ENCODE measurements at regions not wholly inside any gene's neighbourhood (a gene's known extent, or its start where the extent isn't known, plus 50 kb on each side); places are given as distances from the start of the nearest gene placed in this dataset.

DNA sequence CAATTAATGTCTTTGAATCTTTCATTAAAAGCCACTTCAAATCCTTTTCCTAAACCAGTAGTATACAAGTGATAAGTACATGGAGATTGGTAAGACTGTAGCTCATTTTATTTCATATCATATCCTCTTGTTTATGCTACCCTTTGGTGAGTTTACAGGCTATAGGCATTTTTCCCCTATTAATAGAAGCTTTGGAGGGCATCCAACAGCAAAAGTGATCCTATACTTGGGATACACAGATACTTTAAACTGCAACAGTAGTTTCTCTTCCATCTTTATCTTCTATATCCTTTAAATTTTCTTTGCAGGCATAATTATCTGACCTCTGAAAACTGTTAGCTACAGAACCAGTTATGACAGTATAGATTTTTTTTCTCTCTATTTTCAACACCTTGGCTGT, 114.5 kb upstream of the SPON1 start:
- DNase-seq (no peak), ATAC-seq (ENCODE audit: low read depth in 2 of 2) (no peak)
- H3K36me3 Mint-ChIP-seq = no peaks in the 10 kb centered on the region
- peaks cover 4 to 15% (median 11%) of the 10 kb centered on the region in 3 donors for H3K4me1 Mint-ChIP-seq
- no peak overlapping the region for H3K27ac Mint-ChIP-seq
- peaks cover 6 to 8% (median 7%) of the 10 kb centered on the region in 3 donors for H3K27me3 Mint-ChIP-seq
- peaks cover 0 to 2% (median 0%) of the 10 kb centered on the region in 7 donors for H3K9me3 Mint-ChIP-seq
- no peak overlapping the region for H3K4me3 Mint-ChIP-seq

DNA sequence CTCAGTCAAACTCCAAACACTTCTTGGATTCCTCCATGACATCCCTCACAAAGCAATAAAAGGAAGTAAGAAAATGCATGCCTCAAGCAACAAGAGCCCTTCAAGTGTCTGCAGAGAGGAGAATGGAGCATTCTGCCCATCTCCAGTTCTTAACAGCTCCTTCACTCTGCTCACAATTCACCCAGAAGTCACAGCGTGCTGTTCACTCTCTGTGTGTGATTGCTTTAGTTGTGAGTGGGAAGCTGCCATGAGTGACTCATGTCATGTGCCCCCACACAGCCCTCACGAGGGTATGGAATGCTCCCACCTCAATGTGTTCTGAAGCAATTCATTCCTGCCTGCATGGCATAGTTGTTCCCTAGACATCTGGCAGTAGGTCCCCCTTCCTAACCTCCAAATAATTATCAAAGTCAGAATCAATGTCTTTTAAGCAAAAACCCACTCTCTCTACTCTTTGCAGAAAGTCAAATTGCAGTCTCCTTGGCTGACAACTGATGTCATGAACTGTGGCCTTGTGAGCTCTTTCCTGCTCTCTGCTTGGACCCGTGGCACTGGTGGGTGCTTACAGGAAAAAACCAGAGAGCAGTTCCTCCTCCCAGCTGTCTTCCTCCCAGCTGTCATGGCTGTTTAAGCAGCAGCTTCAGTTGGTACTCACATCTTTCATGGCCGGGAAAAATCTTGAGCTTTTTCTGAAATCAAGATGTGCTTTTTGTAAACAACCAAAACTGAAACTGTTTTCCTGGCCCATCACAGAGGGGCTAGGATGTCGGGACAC, 112.1 kb upstream of the SPON1 start:
- DNase-seq (no peak), ATAC-seq (ENCODE audit: low read depth in 2 of 2) (no peak)
- H3K9me3 Mint-ChIP-seq = no peaks in the 10 kb centered on the region
- no peak overlapping the region for H3K4me3 Mint-ChIP-seq
- peaks cover 6 to 12% (median 12%) of the 10 kb centered on the region in 3 donors for H3K27me3 Mint-ChIP-seq
- H3K4me1 Mint-ChIP-seq = peaks cover 4 to 15% (median 11%) of the 10 kb centered on the region in 3 donors
- no peaks in the 10 kb centered on the region for H3K36me3 Mint-ChIP-seq
- peak overlapping the region in 2 of 6 donors; percentile 15 to 82 for H3K27ac Mint-ChIP-seq

DNA sequence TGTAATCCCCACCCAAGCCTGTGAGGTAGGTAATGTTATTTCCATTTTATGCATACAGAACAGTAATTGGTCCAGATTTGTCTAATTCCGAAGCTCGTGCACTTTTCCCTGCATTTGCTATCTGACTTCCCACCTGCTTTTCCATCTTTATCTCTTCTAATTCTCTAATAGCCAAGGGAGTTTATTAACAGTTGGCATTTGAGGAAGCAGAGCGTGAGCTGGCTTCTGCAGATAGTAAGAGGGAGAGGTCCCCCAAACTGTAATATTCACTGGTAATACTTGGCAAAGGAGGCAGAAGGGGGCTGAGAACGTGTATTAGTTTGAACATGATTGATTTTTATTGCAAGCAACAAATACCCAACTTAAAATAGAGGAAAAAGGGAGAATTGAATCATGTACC, 110.8 kb upstream of the SPON1 start:
- Mint-ChIP-seq H3K4me1 (peaks cover 4 to 15% (median 11%) of the 10 kb centered on the region in 3 donors), H3K9me3 (no peaks in the 10 kb centered on the region), H3K36me3 (no peaks in the 10 kb centered on the region), H3K27ac (no peak overlapping the region), H3K27me3 (peaks cover 6 to 24% (median 12%) of the 10 kb centered on the region in 3 donors), H3K4me3 (no peak overlapping the region)
- ATAC-seq (ENCODE audit: low read depth in 2 of 2) = no peak
- no peak for DNase-seq

DNA sequence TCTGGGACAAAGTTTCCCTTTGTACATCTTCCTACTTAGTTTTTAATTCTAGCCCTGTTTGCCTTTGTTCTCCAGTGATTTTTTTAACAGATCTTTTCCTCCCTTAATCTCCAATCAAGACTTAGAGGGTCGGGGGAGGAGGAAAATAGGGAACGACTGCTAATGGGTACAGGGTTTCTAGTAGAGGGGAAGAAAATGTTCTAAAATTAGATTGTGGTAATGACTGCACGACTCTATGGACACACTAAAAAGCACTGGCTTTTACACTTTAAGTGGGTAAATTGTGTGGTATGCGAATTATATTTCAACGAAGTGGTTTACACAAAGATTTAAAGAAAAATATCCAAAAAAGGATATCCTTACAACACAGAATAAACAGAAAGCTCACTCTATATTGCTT, 110.0 kb upstream of the SPON1 start:
- DNase-seq (no peak), ATAC-seq (ENCODE audit: low read depth in 2 of 2) (no peak)
- H3K27ac Mint-ChIP-seq = peak overlapping the region in 1 of 6 donors; percentile 62
- no peak overlapping the region for H3K4me3 Mint-ChIP-seq
- H3K4me1 Mint-ChIP-seq = peaks cover 4 to 15% (median 11%) of the 10 kb centered on the region in 3 donors
- no peaks in the 10 kb centered on the region for H3K36me3 Mint-ChIP-seq
- H3K9me3 Mint-ChIP-seq = no peaks in the 10 kb centered on the region
- H3K27me3 Mint-ChIP-seq = peaks cover 6 to 31% (median 12%) of the 10 kb centered on the region in 3 donors

DNA sequence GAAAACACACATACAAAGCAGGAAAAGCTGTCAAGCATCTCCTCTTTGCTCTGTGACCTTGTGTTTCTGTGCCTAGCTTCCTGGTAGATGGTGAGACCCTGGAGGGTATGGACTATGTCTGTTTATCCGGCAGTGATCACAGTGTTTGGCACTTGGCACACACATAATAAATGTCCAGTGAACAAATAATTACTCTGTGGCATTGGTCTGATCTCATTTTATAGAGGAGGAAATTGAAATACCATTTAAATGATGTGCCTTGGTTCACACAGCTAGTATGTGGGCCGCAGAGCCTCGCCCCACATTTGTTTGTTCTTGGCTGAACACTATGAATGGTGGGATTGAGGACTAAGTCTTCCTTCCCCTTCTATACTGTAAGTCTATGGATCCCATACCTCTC, 104.7 kb upstream of the SPON1 start:
- Mint-ChIP-seq H3K9me3 (peaks cover 0 to 4% (median 1%) of the 10 kb centered on the region in 7 donors), H3K4me3 (no peak overlapping the region), H3K27me3 (peaks cover 0 to 28% (median 5%) of the 10 kb centered on the region in 3 donors)

DNA sequence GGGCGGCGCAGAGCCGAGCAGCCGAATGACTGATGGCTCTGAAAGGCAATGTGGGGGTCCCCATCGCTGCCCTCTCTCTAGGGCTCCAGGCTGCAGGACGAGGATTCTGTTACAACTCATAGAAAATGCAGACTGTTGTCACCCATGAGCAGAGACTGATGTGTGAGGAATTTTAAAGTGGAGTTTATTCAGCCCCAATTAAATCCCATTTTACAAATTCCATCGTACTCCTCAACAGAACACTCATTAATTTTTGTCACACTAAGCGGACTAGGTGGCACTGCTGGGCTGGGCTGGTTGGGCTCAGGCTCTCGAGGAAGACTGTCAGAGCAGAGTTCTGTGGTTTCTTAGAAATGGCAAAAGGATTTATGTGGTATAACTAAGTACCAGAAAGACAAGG, 102.6 kb upstream of the SPON1 start:
- DNase-seq (no peak), ATAC-seq (ENCODE audit: low read depth in 2 of 2) (no peak)
- H3K9me3 Mint-ChIP-seq = peaks cover 0 to 4% (median 2%) of the 10 kb centered on the region in 7 donors

More for the DNA sequence above, 104.7 kb upstream of the SPON1 start:
- DNase-seq (no peak), ATAC-seq (ENCODE audit: low read depth in 2 of 2) (no peak)
- H3K27ac Mint-ChIP-seq = peak overlapping the region in 1 of 6 donors; percentile 65
- peaks cover 13 to 29% (median 19%) of the 10 kb centered on the region in 3 donors for H3K4me1 Mint-ChIP-seq
- H3K36me3 Mint-ChIP-seq = peaks cover 0 to 14% of the 10 kb centered on the region in 2 donors

DNA sequence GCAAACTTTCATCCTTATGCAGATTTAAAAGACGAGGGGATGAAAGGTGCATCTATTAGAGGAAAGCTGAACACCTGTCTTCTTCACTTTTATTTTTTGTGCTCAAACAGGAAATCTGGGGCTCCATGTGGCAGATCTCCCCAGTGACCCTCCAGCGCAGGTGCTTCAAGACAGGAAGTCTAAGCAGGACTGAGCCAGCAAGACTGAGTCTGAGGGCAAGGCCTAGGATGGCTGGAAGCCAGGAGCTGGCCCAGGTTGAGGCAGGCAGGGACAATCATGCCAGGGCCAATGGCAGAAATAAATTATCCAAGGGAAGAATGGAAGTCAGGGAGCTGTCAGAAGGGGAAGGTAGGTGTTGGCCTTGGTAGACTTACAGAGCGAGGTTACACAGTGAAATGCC, 101.1 kb upstream of the SPON1 start:
- Mint-ChIP-seq H3K4me3 (peak overlapping the region in 4 of 8 donors; percentile 23 to 60 (median 44)), H3K4me1 (peaks cover 13 to 27% (median 19%) of the 10 kb centered on the region in 3 donors), H3K27ac (peak overlapping the region in 4 of 6 donors; percentile 15 to 89 (median 62)), H3K36me3 (peaks cover 0 to 14% of the 10 kb centered on the region in 2 donors), H3K9me3 (peaks cover 0 to 4% (median 4%) of the 10 kb centered on the region in 7 donors), H3K27me3 (peaks cover 0 to 14% (median 0%) of the 10 kb centered on the region in 3 donors)
- ATAC-seq (ENCODE audit: low read depth in 2 of 2) (peak; percentile 61 to 67), DNase-seq (no peak)

More for the DNA sequence above, 102.6 kb upstream of the SPON1 start:
- Mint-ChIP-seq H3K36me3 (peaks cover 0 to 14% of the 10 kb centered on the region in 2 donors), H3K27ac (no peak overlapping the region), H3K4me3 (peak overlapping the region in 1 of 8 donors; percentile 75), H3K27me3 (peaks cover 0 to 28% (median 3%) of the 10 kb centered on the region in 3 donors), H3K4me1 (peaks cover 13 to 27% (median 19%) of the 10 kb centered on the region in 3 donors)

DNA sequence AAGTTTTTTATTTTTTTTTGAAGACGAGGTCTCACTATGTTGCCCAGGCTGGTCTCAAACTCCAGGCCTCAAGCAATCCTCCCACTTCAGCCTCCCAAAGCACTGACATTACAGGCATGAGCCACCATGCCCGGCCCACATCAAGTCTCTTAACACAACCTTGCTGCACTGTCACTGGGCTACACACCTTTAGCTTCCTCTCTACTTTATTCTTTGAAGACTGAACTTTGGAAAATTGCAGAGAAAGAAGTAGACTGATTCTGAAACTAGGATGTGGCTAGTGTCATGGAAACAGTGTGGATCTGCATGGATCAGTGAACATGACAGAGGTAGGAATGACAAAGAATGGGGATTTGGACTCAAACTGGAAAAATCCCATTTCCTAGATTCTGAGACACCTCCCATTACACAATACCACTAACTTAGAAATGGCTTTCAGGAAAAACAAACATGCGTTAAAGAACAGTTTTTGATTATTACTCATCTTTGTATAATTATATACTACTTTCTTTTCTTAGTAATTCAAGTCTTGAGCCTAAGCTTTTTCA, 99.6 kb upstream of the SPON1 start:
- Mint-ChIP-seq H3K27ac (peak overlapping the region in 1 of 6 donors; percentile 65), H3K4me3 (peak overlapping the region in 1 of 8 donors; percentile 7), H3K27me3 (peaks cover 0 to under 1% (median 0%) of the 10 kb centered on the region in 3 donors), H3K4me1 (peaks cover 13 to 27% (median 19%) of the 10 kb centered on the region in 3 donors), H3K36me3 (peaks cover 0 to 14% of the 10 kb centered on the region in 2 donors), H3K9me3 (peaks cover 0 to 4% (median 4%) of the 10 kb centered on the region in 7 donors)
- DNase-seq (no peak), ATAC-seq (ENCODE audit: low read depth in 2 of 2) (no peak)

DNA sequence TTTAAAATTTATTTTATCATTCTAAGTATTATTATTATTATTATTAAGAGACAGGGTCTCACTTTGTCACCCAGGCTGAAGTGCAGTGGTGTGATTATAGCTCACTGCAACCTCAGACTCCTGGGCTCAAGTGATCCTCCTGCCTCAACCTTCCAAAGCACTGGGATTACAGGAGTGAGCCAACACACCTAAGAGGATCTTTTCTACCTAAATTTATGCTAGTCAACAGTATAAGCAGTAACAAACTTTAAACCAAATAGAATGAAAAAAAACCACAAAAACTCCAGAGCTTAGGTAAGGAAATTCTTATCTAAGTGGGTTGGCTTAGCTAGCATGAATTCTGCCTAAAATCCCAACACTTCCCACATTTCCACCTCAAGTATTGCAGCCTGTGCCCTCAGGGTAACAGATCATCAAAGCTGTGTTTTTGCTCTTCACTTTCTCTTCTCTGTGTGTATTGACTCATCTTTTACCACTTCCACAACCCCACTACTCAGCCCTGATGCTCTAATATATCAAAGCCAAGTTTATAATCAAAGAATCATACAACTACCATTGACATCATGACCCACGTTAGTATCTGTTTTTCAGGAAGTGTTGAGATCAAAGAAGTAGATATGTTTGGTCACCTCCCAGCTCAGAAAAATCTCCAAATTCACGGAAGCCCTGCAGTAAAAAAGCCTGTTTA, 93.7 kb upstream of the SPON1 start:
- H3K27ac Mint-ChIP-seq = no peak overlapping the region
- H3K27me3 Mint-ChIP-seq = peaks cover 17 to 29% (median 24%) of the 10 kb centered on the region in 3 donors
- DNase-seq (no peak), ATAC-seq (ENCODE audit: low read depth in 2 of 2) (no peak)
- peaks cover 0 to 6% (median 0%) of the 10 kb centered on the region in 7 donors for H3K9me3 Mint-ChIP-seq
- H3K4me3 Mint-ChIP-seq = no peak overlapping the region
- H3K4me1 Mint-ChIP-seq = peaks cover 0 to 14% (median 7%) of the 10 kb centered on the region in 3 donors
- peaks cover 5 to 8% of the 10 kb centered on the region in 2 donors for H3K36me3 Mint-ChIP-seq

DNA sequence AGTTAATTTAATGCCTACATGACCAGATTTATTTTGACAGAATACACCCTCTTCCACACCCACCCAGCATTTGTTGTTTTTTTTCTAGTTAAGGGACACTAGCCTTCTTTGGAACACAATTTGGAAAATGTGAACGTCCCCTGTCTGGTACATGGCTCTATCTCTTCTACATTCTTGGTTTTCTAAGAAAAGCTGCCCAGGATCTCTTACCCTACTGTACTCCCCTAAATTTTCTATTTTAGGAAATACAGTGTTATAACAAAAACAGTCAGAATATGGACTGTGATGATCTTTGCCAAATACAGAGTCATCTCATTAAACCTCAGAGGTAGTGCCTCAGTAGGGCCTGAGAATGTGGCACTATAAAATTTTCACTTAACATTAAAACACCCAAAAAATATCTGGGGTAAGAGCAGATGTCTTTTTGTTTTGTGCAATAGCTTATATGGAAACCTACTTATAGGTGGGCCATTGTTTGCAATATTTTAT, 93.1 kb upstream of the SPON1 start:
- Mint-ChIP-seq H3K9me3 (peaks cover 0 to 6% (median 0%) of the 10 kb centered on the region in 7 donors), H3K27ac (no peak overlapping the region), H3K4me1 (peaks cover 0 to 14% (median 7%) of the 10 kb centered on the region in 3 donors), H3K4me3 (no peak overlapping the region), H3K36me3 (peaks cover 5 to 8% of the 10 kb centered on the region in 2 donors), H3K27me3 (peaks cover 17 to 29% (median 24%) of the 10 kb centered on the region in 3 donors)
- ATAC-seq (ENCODE audit: low read depth in 2 of 2) (no peak), DNase-seq (no peak)

DNA sequence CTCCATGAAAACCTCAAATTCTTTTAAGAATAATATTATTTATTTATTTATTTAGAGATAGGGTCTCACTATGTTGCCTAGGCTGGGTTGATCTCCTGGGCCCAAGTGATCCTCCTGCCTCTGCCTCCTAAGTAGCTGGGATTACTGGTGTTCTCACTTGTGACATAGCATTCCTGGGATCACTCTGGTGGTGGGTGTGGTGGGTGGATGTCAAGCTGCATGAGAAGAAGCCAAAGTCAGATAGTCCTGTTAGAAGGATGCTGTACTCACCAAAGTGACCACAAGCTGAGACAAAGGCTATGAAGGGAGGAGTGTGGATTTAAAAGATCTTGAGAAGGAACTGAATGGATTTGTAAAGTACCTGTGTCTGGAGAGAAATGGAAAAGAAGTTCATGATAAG, 87.9 kb upstream of the SPON1 start:
- Mint-ChIP-seq H3K27me3 (peaks cover 17 to 29% (median 24%) of the 10 kb centered on the region in 3 donors), H3K4me3 (no peak overlapping the region), H3K4me1 (peaks cover 0 to 14% (median 11%) of the 10 kb centered on the region in 3 donors), H3K36me3 (peaks cover 5 to 8% of the 10 kb centered on the region in 2 donors), H3K27ac (peak overlapping the region in 1 of 6 donors; percentile 43), H3K9me3 (peaks cover 0 to 6% (median 0%) of the 10 kb centered on the region in 7 donors)
- DNase-seq (no peak), ATAC-seq (ENCODE audit: low read depth in 2 of 2) (no peak)

DNA sequence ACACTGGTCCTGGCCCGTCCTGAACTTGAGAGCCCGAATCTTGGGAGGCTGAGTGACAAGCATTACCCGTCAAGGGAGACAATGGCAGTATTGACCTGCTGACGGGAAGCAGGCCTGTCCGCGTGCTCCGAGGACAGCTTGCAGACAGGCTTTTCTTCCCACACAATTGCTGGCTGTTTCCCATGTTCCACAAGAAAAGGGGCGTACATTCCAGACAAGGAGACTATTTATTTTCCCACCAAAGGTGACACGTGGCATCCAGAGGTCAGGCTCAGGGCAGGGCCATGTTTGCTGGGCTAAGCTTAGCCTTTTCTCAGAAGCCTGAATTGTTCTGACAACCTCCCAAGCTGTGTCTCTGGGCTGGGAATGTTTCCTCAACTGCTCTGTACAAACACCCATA, 86.9 kb upstream of the SPON1 start:
- ATAC-seq (ENCODE audit: low read depth in 2 of 2) (no peak), DNase-seq (no peak)
- no peak overlapping the region for H3K4me3 Mint-ChIP-seq
- peaks cover 0 to 6% (median 0%) of the 10 kb centered on the region in 7 donors for H3K9me3 Mint-ChIP-seq
- peaks cover 14 to 23% (median 20%) of the 10 kb centered on the region in 3 donors for H3K27me3 Mint-ChIP-seq
- no peak overlapping the region for H3K27ac Mint-ChIP-seq
- H3K36me3 Mint-ChIP-seq = peaks cover 2 to 8% of the 10 kb centered on the region in 2 donors
- H3K4me1 Mint-ChIP-seq = peaks cover 4 to 21% (median 17%) of the 10 kb centered on the region in 3 donors

DNA sequence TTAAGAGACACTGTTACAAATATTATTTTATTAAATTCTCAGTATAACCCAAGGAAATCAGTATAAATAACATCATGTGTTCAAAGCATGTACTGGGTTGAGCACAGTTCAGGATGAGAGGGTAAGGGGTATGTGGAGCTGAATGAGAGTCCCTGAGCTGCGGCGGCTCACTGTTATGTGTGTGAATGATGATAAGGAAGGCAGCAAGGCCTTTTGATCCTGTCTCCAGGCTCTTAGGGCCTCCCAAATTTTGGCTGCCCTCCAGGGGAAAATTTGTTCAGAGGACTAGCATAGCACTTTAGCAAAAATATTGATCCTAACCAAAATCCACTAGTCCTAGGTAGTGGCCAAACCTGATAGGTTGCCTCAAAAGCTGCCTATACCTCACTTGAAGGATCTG, 86.1 kb upstream of the SPON1 start:
- peaks cover 0 to 4% of the 10 kb centered on the region in 2 donors for H3K36me3 Mint-ChIP-seq
- DNase-seq = no peak
- H3K9me3 Mint-ChIP-seq = peaks cover 0 to 3% (median 0%) of the 10 kb centered on the region in 7 donors
- ATAC-seq (ENCODE audit: low read depth in 2 of 2) = no peak
- H3K4me3 Mint-ChIP-seq = no peak overlapping the region
- peaks cover 9 to 16% (median 12%) of the 10 kb centered on the region in 3 donors for H3K27me3 Mint-ChIP-seq
- H3K27ac Mint-ChIP-seq = no peak overlapping the region
- peaks cover 8 to 25% (median 21%) of the 10 kb centered on the region in 3 donors for H3K4me1 Mint-ChIP-seq

Data from naive B cell (primary cell).